NCI-H82 treated with DMSO at 0.1 percent for 48 hours (cell line): ENCODE measurements at regions not wholly inside any gene's neighbourhood (a gene's known extent, or its start where the extent isn't known, plus 50 kb on each side); places are given as distances from the start of the nearest gene placed in this dataset.
"Not testable (repeated sequence)": the region's sequence is repeated elsewhere in the genome, so short reads cannot be mapped to it uniquely, and the experiment has no call there.

ENCODE experiments used
- DNase-seq: peaks from one replicate; lab custom pipeline; 2025; ENCODE audit not compliant: unreplicated experiment; lab: John Stamatoyannopoulos, UW

GRCh38 chr1:65581119-65581518, 160.7 kb downstream of the LEPR start:
- DNase-seq = no peak

- DNase-seq = no peak
Observed at GRCh38 chr1:65584399-65584798, 163.9 kb downstream of the LEPR start.

GRCh38 chr1:65590279-65590678, 169.8 kb downstream of the LEPR start:
- DNase-seq = no peak

GRCh38 chr1:65593516-65593915, 173.0 kb downstream of the LEPR start:
- no peak for DNase-seq

- no peak for DNase-seq
Observed at GRCh38 chr1:65595724-65596123, 175.3 kb downstream of the LEPR start.

- no peak for DNase-seq
Observed at GRCh38 chr1:65596768-65597167, 176.3 kb downstream of the LEPR start.

GRCh38 chr1:65605621-65606020, 185.2 kb downstream of the LEPR start:
- DNase-seq = no peak

- DNase-seq = no peak
Observed at GRCh38 chr1:65606426-65606825, 186.0 kb downstream of the LEPR start.

- DNase-seq = no peak
Observed at GRCh38 chr1:65613884-65614283, 178.8 kb upstream of the PDE4B start.

- DNase-seq = no peak
Observed at GRCh38 chr1:65615859-65616258, 176.8 kb upstream of the PDE4B start.

- DNase-seq = not testable (repeated sequence)
Observed at GRCh38 chr1:65621721-65622120, 171.0 kb upstream of the PDE4B start.

- no peak for DNase-seq
Observed at GRCh38 chr1:65623895-65624294, 168.8 kb upstream of the PDE4B start.

- no peak for DNase-seq
Observed at GRCh38 chr1:65625528-65625927, 167.2 kb upstream of the PDE4B start.

- DNase-seq = no peak
Observed at GRCh38 chr1:65626003-65626402, 166.7 kb upstream of the PDE4B start.

- no peak for DNase-seq
Observed at GRCh38 chr1:65629788-65630187, 162.9 kb upstream of the PDE4B start.

- no peak for DNase-seq
Observed at GRCh38 chr1:65630855-65631254, 161.8 kb upstream of the PDE4B start.

- DNase-seq = no peak
Observed at GRCh38 chr1:65632235-65632634, 160.5 kb upstream of the PDE4B start.

GRCh38 chr1:65640046-65640445, 152.6 kb upstream of the PDE4B start:
- DNase-seq = no peak

GRCh38 chr1:65649185-65649584, 143.5 kb upstream of the PDE4B start:
- not testable (repeated sequence) for DNase-seq

GRCh38 chr1:65650682-65651081, 142.0 kb upstream of the PDE4B start:
- DNase-seq = no peak

GRCh38 chr1:65654526-65654925, 138.2 kb upstream of the PDE4B start:
- DNase-seq = not testable (repeated sequence)

GRCh38 chr1:65657609-65658008, 135.1 kb upstream of the PDE4B start:
- DNase-seq = not testable (repeated sequence)

- no peak for DNase-seq
Observed at GRCh38 chr1:65658122-65658521, 134.6 kb upstream of the PDE4B start.

- no peak for DNase-seq
Observed at GRCh38 chr1:65668368-65668767, 124.3 kb upstream of the PDE4B start.
